Tibial nerve (tissue), 4 donors: ENCODE measurements at regions not wholly inside any gene's neighbourhood (a gene's known extent, or its start where the extent isn't known, plus 50 kb on each side); places are given as distances from the start of the nearest gene placed in this dataset.

ENCODE experiments used
- DNase-seq, 2 donors: peaks; one replicate each; pipeline ENCODE4 v3.0.0-alpha.2; 2019; ENCODE audit warnings: low spot score in 2 of 2
- H3K27ac ChIP-seq, 4 donors: fragments of 200-600 bp; sonication (generic) in 3 of 4; one replicate each; pipeline ENCODE4 v1.5.1; 2017 to 2019; ENCODE audit warnings: mild to moderate bottlenecking in 1 of 4
- H3K27me3 ChIP-seq, 2 donors: fragments of 200-600 bp; sonication (generic) in 1 of 2; one replicate each; pipeline versions ENCODE4 v1.5.1 to v1.6.0; 2017 to 2019
- H3K36me3 ChIP-seq, 3 donors: fragments of 200-600 bp; sonication (generic); one replicate each; pipeline ENCODE4 v1.5.1; 2018 to 2019
- H3K4me1 ChIP-seq, 4 donors: fragments of 200-600 bp; sonication (generic) in 3 of 4; one replicate each; pipeline ENCODE4 v1.5.1; 2017 to 2019
- H3K4me3 ChIP-seq, 4 donors: fragments of 200-600 bp; sonication (generic) in 3 of 4; one replicate each; pipeline ENCODE4 v1.5.1; 2017 to 2019; ENCODE audit warnings: mild to moderate bottlenecking in 1 of 4, moderate library complexity in 1 of 4
- H3K9me3 ChIP-seq, 4 donors: fragments of 200-600 bp; sonication (generic) in 3 of 4; one replicate each; pipeline ENCODE4 v1.5.1; 2017 to 2019
- CTCF ChIP-seq, 5 experiments: fragments of 200-600 bp in 3 of 5; fragments of 450-650 bp in 2 of 5; sonication (generic) in 3 of 5; IDR thresholded peaks; one replicate each; pipeline ENCODE4 v1.5.1; 2016 to 2019; ENCODE audit warnings: antibody characterized with exemption in 5 of 5, mild to moderate bottlenecking in 3 of 5, moderate library complexity in 2 of 5
- EP300 ChIP-seq, 2 donors: sonication (generic); formaldehyde crosslinking; IDR thresholded peaks; one replicate each; pipeline ENCODE4 v1.6.1; 2017; ENCODE audit warnings: antibody characterized with exemption in 2 of 2, mild to moderate bottlenecking in 1 of 2
- POLR2A ChIP-seq, 2 donors: fragments of 450-650 bp; IDR thresholded peaks; one replicate each; pipeline ENCODE4 v1.6.1; 2017; ENCODE audit warnings: antibody characterized with exemption in 2 of 2, mild to moderate bottlenecking in 2 of 2, moderate library complexity in 2 of 2
- WGBS, 2 donors: methylation state at CpG; one replicate each; pipeline ENCODE4 v1.1.5; 2018; 5-methylcytosine and 5-hydroxymethylcytosine counted together

DNA sequence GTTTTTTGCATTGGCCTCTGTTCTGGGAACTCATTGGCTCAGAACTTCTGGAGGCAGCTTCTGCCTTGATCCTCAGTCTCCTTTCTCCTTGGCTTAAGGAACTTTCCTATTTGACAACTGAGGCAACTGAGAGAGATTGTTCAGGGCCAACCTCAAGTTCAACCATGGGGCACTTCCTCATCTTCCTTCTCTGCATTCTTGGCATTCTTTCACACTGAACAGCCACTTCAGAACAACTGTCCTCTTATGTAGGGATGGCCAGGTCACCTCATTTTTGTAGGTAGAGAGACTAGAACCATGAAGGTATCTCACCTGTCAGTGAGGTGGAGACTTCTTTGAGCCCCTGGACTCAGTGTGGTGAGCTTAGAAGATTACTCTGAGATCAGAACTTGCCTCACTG, 63.0 kb upstream of the NRXN3 start:
- no peak for DNase-seq
- Histone ChIP-seq H3K9me3 (peaks cover 0 to 7% (median 0%) of the 10 kb centered on the region in 4 donors), H3K4me1 (no peaks in the 10 kb centered on the region), H3K4me3 (no peak overlapping the region), H3K27ac (no peak overlapping the region), H3K27me3 (no peaks in the 10 kb centered on the region), H3K36me3 (no peaks in the 10 kb centered on the region)
- no peak for TF ChIP-seq EP300 (IDR thresholded peaks at IDR 0.05)

GRCh38 chr14:78119440-78119839, 50.7 kb upstream of the NRXN3 start:
- H3K4me1 ChIP-seq = no peaks in the 10 kb centered on the region
- H3K27ac ChIP-seq = no peak overlapping the region
- WGBS, 2 donors = 92 to 99% methylated on average over 3 of the region's 3 CpGs
- H3K27me3 ChIP-seq = no peaks in the 10 kb centered on the region
- H3K4me3 ChIP-seq = no peak overlapping the region
- H3K9me3 ChIP-seq = peaks cover 0 to 17% (median 1%) of the 10 kb centered on the region in 4 donors
- TF ChIP-seq EP300 (IDR thresholded peaks at IDR 0.05) = no peak
- TF ChIP-seq CTCF (IDR thresholded peaks at IDR 0.05) = no peak
- no peak for TF ChIP-seq POLR2A (IDR thresholded peaks at IDR 0.05)
- no peaks in the 10 kb centered on the region for H3K36me3 ChIP-seq
- DNase-seq = no peak
